ENCODE measurements at regions not wholly inside any gene's neighbourhood (a gene's known extent, or its start where the extent isn't known, plus 50 kb on each side); places are given as distances from the start of the nearest gene placed in this dataset.
"Not testable (repeated sequence)": the region's sequence is repeated elsewhere in the genome, so short reads cannot be mapped to it uniquely, and the experiment has no call there.

- 67 to 83% (median 75%) methylated on average over 2 of the region's 2 CpGs for WGBS, 3 donors
- H3K27ac ChIP-seq (ENCODE audit: low read depth, low read length) = no peak overlapping the region
These were observed 376.1 kb downstream of the LMO7 start for GRCh38 chr13:76012091-76012721.

DNA sequence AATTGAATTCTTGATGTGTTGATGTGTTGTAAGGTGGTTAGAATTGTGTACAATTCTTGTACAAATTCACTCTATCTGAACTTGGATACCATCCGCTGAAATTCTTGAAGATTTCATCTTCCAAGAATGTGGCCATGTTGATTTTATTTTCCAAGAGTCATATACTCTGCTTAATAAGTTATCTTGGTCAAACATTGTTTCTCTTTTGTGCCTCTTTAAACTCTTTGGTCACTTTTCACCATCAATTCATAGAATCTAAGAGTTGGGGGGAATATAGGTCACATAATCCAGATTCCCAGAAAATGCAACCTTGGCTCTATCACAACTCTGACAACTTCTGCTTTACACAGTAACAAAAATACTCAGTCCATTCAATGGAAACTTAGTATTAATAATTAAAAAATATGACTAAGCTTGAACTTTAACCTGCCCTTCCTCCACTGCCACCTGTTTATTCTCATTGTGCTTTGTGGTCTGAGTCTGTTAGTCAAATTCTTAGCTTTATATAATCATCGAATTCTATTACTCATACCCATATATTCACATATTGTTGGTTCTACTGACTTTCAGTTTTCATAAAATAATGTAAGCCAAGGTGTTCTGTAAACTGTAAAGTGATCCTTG is 373.2 kb downstream of the LMO7 start:
- 60 to 87% (median 81%) methylated on average over 2 of the region's 2 CpGs for WGBS, 3 donors
- no peak overlapping the region for H3K27ac ChIP-seq (ENCODE audit: low read depth, low read length)

- WGBS, 3 donors = 75 to 90% (median 85%) methylated on average over 2 of the region's 2 CpGs
- H3K27ac ChIP-seq (ENCODE audit: low read depth, low read length) = no peak overlapping the region
These were observed 368.3 kb downstream of the LMO7 start for GRCh38 chr13:76004416-76004815.

GRCh38 chr13:76000131-76000530 is 364.0 kb downstream of the LMO7 start:
- 19 to 30% (median 21%) methylated on average over 1 of the region's 1 CpG for WGBS, 3 donors
- H3K27ac ChIP-seq (ENCODE audit: low read depth, low read length) = no peak overlapping the region

- H3K27ac ChIP-seq (ENCODE audit: low read depth, low read length) = no peak overlapping the region
- WGBS, 3 donors = 74 to 88% (median 88%) methylated on average over 2 of the region's 2 CpGs
These were observed 360.5 kb downstream of the LMO7 start for GRCh38 chr13:75996582-75996981.

DNA sequence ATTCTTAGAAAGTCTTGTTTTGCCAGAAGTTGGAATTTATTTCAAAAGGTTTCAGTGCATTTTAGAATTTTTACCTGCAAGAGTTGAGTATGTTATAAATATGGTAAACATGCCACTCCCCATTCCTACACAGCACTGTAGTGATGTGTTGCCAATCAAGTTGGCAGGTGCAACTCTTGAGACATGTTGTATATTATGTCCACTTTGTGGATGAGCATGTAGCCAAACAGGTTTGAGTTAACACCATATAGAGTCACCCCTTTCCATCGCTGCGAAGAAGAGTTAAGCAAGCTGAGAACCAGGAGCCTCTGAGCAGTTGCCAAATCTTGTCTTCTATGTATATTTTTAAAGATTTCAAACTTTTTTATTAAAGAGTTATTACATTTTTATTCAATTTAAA is 359.8 kb downstream of the LMO7 start:
- H3K27ac ChIP-seq (ENCODE audit: low read depth, low read length) = no peak overlapping the region
- 96 to 97% (median 97%) methylated on average over 2 of the region's 2 CpGs for WGBS, 3 donors

GRCh38 chr13:75993823-75994222 is 357.7 kb downstream of the LMO7 start:
- H3K27ac ChIP-seq (ENCODE audit: low read depth, low read length) = no peak overlapping the region
- WGBS, 3 donors = 89 to 93% (median 92%) methylated on average over 8 of the region's 8 CpGs

DNA sequence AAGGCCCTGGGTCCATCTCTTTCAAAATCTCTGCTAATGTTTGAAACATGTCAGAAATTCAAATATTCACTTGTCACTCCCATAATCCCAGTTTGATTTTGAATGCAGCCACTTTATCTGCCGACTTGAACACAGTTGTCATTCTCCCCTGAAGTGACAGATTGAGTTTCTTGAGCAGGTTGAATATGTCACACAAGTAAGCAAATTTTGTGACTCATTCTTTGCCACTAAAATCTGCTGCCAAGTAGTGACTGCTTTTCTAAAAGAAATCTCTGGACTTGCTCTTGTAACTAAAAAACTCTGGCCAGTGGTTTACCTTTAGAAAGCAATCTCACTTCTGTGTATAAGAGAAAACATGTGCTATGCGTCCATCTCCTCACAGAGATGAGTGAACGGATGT is 357.1 kb downstream of the LMO7 start:
- no peak overlapping the region for H3K27ac ChIP-seq (ENCODE audit: low read depth, low read length)
- WGBS, 3 donors = 66 to 75% (median 74%) methylated on average over 3 of the region's 3 CpGs

- H3K27ac ChIP-seq (ENCODE audit: low read depth, low read length) = no peak overlapping the region
- 68 to 98% (median 74%) methylated on average over 1 of the region's 1 CpG for WGBS, 3 donors
These were observed 350.7 kb downstream of the LMO7 start for GRCh38 chr13:75986818-75987217.

DNA sequence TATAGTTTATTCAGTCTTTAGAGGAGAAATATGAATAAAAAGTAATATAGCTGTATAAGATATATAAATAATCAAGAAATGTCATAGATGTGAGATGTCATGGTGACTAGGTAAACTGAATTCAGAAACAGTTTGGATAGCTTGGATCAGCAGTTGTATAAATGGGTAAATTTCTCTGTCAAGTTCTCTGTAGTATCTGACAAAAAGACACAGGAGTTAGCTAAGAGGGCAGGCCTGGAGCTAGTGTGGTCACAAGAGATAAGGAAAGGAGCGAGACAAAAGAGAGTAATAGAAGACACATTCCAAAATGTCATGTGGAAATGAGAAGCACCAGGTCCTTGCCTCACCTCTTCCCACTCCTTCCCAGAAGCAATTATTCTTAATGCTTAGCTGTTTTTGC is 349.0 kb downstream of the LMO7 start:
- 53 to 85% (median 71%) methylated on average over 1 of the region's 1 CpG for WGBS, 3 donors
- no peak overlapping the region for H3K27ac ChIP-seq (ENCODE audit: low read depth, low read length)

DNA sequence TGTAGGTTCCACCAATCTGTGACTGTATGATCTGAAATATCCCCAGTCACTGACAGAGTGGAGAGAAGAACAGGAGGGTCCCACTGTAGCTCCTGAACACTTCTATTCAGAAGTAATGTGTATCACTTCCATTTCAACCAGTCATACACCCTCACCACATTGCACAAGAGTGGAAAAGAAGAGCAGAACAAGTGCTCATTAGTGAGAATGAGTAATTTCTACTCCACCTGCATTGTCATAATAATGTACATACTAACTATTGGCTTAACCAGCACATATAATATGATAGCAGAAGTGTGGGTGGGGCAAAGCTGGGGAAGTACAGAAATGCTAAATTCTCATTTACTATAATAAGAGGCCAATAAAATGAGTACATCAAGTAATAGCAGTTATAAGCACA is 342.7 kb downstream of the LMO7 start:
- no peak overlapping the region for H3K27ac ChIP-seq (ENCODE audit: low read depth, low read length)

- no peak overlapping the region for H3K27ac ChIP-seq (ENCODE audit: low read depth, low read length)
- 72 to 80% (median 78%) methylated on average over 4 of the region's 4 CpGs for WGBS, 3 donors
These were observed 332.1 kb downstream of the LMO7 start for GRCh38 chr13:75968103-75968838.

DNA sequence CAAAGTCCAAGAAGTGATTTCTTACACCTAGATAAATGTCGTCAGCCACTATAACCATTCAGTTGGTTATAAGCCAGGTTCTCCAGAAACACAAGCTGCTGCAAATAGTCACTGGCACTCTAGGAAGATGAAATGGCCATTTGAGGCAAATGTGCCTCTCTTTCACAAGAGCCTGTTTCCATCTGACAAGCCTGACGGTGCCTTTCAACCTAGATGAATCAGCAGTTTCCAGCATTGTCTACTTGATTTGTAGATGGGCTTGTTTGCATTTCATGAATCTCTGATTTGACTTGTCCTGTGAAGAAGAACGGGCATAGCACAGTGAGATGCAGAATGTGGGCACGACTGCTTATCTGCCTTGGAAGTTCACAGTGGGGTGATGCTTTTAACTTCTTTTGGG is 327.2 kb downstream of the LMO7 start:
- 37 to 63% (median 39%) methylated on average over 4 of the region's 4 CpGs for WGBS, 3 donors
- no peak overlapping the region for H3K27ac ChIP-seq (ENCODE audit: low read depth, low read length)

GRCh38 chr13:75961911-75962310 is 325.8 kb downstream of the LMO7 start:
- no peak overlapping the region for H3K27ac ChIP-seq (ENCODE audit: low read depth, low read length)
- WGBS, 3 donors = 55 to 75% (median 74%) methylated on average over 2 of the region's 2 CpGs

DNA sequence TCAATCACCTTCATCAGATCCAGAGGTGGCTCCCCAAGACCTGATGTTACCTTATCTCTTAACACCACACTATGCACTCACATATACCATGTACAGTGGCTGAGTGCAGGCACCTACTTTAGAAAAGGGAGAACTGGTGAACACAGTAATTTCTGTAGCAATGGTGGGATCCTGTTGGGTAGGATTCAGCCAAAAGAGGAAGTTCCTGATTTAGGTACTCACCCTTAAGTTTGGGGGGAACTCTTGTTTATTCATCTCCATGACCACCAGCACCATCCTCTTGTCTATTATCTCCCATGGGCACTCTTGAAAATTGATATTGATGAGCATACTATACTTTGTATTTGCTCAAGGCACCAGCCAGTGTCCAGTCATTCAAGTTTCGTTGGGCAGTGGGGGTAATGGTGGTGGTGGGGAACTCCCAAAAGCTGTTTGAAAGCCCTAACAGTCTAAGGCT is 324.4 kb downstream of the LMO7 start:
- 54 to 89% (median 82%) methylated on average over 1 of the region's 1 CpG for WGBS, 3 donors
- no peak overlapping the region for H3K27ac ChIP-seq (ENCODE audit: low read depth, low read length)

DNA sequence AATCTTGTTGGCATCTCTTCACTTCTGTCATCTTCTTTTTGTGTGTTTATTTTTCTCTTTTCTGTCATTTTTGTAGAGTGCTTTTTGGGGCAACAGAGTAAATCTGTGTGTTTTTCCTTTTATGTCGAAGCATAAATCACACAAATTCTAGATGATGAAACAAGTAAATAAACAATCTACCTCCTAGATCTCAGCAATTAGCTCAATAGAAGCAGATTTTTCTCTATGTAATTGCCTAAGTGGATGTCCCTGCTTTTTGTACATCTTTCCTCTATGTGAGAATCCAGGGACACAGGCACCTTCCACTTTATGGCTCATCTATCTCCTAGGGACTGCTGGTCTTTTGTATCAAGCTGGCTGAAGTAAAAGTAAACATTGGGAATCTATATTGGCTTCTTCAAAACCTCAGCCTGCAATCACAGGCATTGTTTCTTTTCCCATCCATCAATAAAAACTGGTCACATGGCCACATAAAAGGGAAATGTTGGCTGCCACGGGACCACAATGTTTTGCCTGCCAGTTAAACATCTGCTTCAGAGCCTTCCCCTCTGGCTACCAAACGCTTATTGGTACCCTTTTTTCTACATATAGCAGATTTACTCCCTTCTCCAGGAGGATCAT is 323.8 kb downstream of the LMO7 start:
- H3K27ac ChIP-seq (ENCODE audit: low read depth, low read length) = no peak overlapping the region
- 33 to 52% (median 50%) methylated on average over 3 of the region's 3 CpGs for WGBS, 3 donors

DNA sequence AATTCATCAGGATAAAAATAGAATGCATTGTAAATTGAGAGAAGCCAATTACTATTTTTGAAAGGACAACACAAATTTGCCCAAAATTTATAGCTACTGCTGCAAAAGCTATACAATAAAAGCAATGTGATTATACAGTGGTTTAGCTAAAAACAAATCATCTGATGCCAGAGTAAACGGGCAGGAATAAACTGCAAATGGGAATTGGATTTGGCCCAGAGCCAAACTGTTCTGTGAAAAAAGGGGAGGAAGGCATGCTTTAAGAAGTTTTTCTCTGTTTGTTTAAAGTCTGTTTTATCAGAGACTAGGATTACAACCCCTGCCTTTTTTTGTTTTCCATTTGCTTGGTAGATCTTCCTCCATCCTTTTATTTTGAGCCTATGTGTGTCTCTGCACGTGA is 317.5 kb downstream of the LMO7 start:
- 52 to 60% (median 59%) methylated on average over 2 of the region's 2 CpGs for WGBS, 3 donors
- H3K27ac ChIP-seq (ENCODE audit: low read depth, low read length) = not testable (repeated sequence)

- 86 to 95% (median 88%) methylated on average over 2 of the region's 2 CpGs for WGBS, 3 donors
- H3K27ac ChIP-seq (ENCODE audit: low read depth, low read length) = no peak overlapping the region
These were observed 311.3 kb downstream of the LMO7 start for GRCh38 chr13:75947448-75947847.

- no peak overlapping the region for H3K27ac ChIP-seq (ENCODE audit: low read depth, low read length)
These were observed 310.6 kb downstream of the LMO7 start for GRCh38 chr13:75946536-75947284.

More at GRCh38 chr13:75946536-75947284, 310.6 kb downstream of the LMO7 start:
- 72 to 78% (median 76%) methylated on average over 4 of the region's 4 CpGs for WGBS, 3 donors

Data from adipose tissue (tissue), 3 donors.